Choroid plexus epithelial cell (primary cell): ENCODE measurements at regions not wholly inside any gene's neighbourhood (a gene's known extent, or its start where the extent isn't known, plus 50 kb on each side); places are given as distances from the start of the nearest gene placed in this dataset.

Experiments
- DNase-seq: peaks from one replicate; pipeline ENCODE4 v3.0.0-alpha.2; 2010; ENCODE audit warnings: low read depth
- H3K4me3 ChIP-seq: 2 replicates; pipeline ENCODE4 v1.5.1; 2011; ENCODE audit warnings: low read depth, mild to moderate bottlenecking, control low read depth, low read length, moderate library complexity
- TF ChIP-seq, protein P1 (sequence below): conservative IDR thresholded peaks from 2 replicates; pipeline ENCODE4 v1.5.1; 2011; ENCODE audit warnings: low read depth, mild to moderate bottlenecking, control low read depth, inconsistent platforms, low read length, moderate library complexity

DNA sequence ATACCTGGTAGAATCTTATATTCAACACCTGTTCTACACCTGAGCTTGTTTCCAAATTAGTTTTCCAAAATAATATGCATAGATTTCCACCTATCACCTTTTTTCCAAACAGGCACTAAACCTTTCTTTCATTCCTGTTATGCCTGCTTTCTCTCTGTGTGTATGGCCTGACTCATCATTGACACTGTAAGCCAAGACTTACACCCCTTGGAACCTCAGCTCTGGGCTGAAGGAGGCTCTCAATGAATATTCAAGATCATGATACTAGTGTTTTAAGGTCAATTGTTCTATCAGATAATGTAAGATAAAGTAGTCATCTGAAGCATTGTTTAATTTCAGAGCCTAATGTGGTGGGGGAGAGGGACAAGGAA lies 1193.3 kb downstream of the FLRT2 start:
- H3K4me3 ChIP-seq = no peak overlapping the region
- no peak for DNase-seq
- TF ChIP-seq, protein P1, sequence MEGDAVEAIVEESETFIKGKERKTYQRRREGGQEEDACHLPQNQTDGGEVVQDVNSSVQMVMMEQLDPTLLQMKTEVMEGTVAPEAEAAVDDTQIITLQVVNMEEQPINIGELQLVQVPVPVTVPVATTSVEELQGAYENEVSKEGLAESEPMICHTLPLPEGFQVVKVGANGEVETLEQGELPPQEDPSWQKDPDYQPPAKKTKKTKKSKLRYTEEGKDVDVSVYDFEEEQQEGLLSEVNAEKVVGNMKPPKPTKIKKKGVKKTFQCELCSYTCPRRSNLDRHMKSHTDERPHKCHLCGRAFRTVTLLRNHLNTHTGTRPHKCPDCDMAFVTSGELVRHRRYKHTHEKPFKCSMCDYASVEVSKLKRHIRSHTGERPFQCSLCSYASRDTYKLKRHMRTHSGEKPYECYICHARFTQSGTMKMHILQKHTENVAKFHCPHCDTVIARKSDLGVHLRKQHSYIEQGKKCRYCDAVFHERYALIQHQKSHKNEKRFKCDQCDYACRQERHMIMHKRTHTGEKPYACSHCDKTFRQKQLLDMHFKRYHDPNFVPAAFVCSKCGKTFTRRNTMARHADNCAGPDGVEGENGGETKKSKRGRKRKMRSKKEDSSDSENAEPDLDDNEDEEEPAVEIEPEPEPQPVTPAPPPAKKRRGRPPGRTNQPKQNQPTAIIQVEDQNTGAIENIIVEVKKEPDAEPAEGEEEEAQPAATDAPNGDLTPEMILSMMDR = no peak

DNA sequence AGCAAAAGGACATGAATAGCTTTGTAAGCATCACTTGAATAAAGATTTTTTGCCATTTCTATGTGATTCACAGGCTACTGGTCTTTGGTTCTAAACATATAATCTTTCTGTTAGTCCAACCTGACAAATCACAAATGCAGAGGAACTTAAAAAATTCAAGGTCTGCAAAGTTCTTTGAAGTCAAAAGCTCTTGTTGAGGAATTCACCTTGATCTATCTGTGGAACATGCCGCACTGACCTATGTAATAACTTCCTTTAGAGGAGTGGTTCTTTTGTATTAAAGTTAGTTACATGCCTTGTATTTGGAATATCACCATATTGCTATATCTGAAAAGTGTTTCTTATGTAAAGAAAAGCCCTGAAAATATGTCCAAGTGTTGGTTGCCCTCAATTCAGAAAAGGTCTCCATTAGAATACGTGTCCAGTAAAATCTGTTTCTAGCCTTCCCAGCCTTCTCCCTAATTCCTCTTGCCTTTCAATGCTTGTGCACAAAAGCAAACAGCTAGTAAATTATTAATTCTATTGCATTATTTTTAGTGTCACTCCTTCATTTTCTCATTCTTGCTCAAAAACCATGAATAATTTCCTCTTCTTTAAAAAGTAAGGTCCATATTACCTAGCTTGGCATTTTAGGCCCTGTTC lies 1192.8 kb downstream of the FLRT2 start:
- no peak for DNase-seq
- H3K4me3 ChIP-seq = no peak overlapping the region
- TF ChIP-seq, protein P1 = no peak

DNA sequence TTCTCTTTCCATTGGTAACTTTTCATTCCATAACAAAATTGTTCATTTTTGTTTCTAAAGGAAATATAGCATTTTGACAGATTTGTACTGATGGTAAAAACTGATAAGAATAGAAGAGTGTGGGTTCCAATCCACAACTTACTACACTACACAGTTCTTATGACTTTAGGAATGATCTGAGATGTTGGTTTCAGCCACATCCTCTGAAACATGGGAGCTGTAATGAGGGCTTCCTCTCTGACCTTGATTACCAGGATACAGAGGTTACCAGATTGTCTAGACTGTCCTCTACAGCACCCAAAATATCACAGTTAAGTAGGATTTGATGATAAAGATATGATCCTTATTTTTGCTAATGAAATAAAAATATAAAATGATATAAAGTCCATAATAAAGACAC lies 1184.6 kb downstream of the FLRT2 start:
- DNase-seq = no peak
- TF ChIP-seq, protein P1 = no peak
- H3K4me3 ChIP-seq = no peak overlapping the region

DNA sequence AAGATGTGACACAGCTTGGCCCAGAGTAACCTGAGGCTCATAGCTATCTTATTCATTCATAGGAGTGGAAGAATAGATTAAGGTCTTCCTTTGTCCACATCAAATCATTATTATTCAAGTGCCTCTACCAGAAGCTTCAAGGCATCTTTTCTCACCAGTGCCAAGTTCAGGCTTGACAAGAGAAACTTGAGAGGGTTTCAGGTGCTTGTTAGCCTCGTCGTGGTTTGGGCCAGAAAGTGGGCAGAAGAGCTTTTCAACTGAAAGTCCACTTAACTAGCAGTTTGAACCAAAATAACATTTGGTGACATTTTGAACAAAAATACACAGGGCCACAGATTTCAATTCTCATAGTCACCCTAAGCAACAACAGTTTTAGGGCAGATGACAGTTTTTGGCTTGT lies 1184.2 kb downstream of the FLRT2 start:
- no peak for DNase-seq

DNA sequence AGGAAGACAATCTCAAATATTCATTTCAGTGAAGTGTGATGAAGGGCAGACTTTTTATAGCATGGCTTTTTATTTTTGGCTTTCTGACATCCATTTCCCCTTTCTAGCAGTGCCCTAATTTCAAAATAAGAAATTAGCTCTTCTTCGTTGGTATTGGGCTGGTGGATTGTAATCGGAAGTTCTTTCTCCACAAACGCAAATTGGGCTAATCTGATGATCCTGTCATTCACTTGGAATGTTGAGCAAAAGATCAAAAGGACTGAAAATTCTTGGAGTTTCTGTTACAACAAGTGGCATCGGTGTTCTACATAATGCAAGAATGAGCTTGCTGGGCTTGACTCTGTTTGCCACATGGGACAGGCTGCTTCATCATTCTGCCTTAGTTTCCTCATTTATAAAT lies 1182.8 kb downstream of the FLRT2 start:
- DNase-seq = no peak
- no peak overlapping the region for H3K4me3 ChIP-seq
- TF ChIP-seq, protein P1 = no peak

More for the DNA sequence above, 1184.2 kb downstream of the FLRT2 start:
- TF ChIP-seq, protein P1 = no peak
- no peak overlapping the region for H3K4me3 ChIP-seq

DNA sequence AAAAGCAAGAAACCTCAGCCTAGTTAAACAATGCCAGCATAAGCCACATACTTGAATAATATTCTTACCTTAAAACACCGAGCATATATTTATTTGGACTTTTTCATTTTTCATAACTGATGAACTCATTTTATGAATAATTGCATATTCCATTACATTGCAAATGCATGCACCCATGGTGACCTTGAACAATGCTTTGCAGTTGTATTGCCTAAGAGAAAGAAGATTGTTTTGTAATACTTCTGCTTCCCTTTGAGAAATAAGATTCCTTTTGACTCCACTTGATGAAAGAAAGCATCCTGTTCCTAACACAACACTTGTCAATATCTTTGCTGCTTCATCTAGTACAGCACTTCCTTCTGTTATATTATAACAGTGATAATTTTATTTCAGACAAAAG lies 1182.2 kb downstream of the FLRT2 start:
- H3K4me3 ChIP-seq = no peak overlapping the region
- peak; percentile 12 for DNase-seq
- TF ChIP-seq, protein P1 = no peak

DNA sequence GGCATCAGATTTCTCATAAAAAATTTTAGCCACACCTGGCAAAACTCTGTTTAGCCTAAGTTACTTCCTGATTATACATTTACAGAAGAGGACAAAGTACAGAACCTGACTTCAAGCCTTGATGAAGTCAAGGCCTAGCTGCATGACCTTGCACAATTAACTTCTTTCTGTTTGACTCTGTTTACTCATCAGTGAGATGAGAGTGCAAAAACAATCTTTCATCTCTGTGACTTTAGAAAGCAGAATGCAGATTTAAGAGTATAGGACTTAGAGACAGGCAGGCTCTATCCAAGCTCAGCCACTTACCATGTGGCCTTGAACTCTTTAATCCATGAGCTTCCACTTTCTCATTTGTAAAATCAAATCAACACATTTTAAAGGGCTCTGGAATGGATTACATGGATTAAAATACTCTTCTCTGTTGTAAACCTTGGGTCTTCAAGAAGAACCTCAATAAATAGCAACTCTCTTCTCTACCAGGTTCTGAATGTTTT lies 1178.9 kb downstream of the FLRT2 start:
- TF ChIP-seq, protein P1 = no peak
- DNase-seq = no peak
- H3K4me3 ChIP-seq = no peak overlapping the region
